Cardiac septum (tissue), 1 donor: ENCODE measurements at regions not wholly inside any gene's neighbourhood (a gene's known extent, or its start where the extent isn't known, plus 50 kb on each side); places are given as distances from the start of the nearest gene placed in this dataset.

Experiments used
- DNase-seq: peaks from one replicate; pipeline ENCODE4 v3.0.0-alpha.2; 2020; ENCODE audit warnings: low spot score
- intact Hi-C: fragments of 100-400 bp; cut with DNase I; formaldehyde crosslinking; loops from one replicate; pipeline ENCODE4 v1.14.0; 2022
- donor health status: DM: no; HTN: no; CAD: no.

DNA sequence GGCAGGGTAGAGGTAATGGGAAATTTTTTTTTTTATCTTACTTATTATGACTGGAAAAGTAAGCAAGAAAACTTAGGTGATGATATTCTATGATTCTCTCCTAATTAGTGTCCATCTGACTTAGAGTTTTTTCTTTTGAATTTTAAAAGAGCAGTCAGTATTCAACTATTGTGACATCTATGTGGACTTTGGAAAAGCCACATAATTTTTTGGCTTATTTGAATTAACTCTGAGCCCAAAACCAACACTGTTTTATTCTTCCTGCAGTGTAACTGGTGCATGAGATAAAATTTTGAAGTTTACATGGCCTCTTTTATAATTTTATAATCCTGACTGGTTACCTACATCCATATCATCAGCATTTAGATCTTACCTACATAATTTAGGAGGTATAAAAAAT lies 619.7 kb downstream of the EPM2A start:
- no peak for DNase-seq
- intact Hi-C loops = no loop called here

DNA sequence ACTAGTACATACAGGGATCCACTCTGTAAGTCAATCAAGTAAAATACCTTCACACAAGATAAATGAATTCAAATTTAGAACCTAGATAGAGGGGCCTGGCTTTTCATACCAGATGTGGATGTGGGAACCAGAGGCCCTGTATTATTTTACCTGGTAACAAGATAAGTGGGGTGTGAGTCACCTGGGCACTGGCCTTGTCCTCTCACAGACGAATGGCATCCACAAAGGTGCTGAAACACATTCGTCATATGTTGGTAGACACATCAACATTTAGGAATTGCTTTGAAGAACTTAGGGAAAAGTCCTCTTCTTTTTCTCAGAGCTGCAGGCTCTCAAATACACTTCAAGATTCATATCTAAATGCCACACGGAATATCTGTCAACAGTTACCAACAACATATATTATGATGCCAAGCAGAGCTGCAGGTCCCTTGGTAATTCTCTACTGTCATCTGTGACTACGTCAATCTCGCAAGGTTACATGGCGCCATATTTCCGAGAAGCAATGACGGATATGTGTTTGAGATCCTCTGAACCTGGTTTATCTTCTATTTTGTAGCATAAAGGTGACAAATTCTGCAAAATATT lies 618.6 kb downstream of the EPM2A start:
- intact Hi-C loops = no loop called here

DNA sequence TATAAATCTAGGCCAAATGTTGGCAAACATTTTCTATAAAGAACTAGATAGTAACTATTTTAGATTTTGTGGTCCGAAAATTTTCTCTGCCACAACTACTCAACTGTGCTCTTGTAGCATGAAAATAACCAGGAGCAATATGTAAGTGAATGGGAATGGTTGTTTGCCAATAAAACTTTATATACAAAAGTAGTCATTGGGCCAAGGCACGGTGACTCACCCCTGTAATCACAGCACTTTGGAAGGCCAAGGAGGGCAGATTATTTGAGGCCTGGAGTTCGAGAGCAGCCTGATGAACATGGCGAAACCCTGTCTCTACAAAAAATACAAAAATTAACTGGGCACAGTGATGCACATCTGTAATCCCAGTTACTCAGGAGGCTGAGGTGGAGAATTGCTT lies 617.1 kb downstream of the EPM2A start:
- no peak for DNase-seq
- intact Hi-C loops = no loop called here

More for the DNA sequence above, 618.6 kb downstream of the EPM2A start:
- no peak for DNase-seq

DNA sequence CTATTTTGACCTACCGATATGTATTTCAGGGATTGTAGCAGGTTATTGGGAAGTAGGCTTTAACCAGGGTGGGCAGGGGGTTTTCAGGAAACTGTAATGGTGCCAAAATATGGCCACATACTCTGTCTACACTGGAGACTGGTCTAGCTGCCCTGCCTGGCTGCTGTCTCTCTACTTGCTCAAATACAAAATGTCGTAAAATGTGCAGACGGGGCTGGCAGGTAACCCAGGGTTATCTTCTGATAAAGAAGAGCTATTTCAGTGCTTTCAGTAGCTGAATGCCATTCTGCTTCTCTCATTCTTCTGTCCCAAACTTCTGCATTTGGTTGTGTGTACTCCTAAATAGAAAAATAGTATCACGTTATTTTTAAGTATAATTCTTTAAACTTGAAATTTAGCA lies 616.2 kb downstream of the EPM2A start:
- intact Hi-C loops = no loop called here
- DNase-seq = no peak

DNA sequence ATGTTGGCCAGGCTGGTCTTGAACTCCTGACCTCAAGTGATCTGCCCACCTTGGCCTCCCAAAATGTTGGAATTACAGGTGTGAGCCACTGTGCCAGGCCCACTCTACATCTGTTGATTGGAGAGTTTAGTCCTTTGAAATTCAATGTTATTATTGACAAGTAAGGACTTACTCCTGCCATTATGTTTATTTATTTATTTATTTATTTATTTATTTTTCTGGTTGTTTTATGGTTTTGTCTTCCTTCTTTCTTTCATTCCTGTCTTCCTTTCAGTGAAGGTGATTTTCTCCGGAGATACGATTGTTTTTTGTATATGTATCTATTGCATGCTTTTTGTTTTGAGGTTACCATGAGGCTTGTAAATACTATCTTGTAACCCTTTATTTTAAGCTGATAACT lies 602.6 kb downstream of the EPM2A start:
- DNase-seq = no peak
- intact Hi-C loops = no loop called here

DNA sequence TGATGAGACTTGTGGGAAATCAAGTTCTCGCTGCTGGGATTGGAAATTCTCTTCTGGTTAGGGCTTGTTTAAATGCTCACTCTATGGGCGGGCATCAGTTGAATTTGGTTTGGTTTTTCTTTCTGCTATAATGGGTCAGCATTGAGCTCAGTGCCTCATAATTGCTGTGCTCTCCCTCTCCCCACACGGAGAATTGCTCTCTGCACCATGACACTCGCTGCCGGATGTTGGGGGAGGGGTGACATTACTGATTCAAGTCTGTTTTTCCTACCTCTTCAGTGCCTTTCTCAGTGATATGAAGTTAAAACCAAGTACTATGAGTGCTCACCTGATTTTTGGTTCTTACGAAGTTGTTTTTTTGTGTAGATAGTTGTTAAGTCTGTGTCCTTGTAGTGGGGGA lies 599.6 kb downstream of the EPM2A start:
- DNase-seq = no peak
- intact Hi-C loops = no loop called here

DNA sequence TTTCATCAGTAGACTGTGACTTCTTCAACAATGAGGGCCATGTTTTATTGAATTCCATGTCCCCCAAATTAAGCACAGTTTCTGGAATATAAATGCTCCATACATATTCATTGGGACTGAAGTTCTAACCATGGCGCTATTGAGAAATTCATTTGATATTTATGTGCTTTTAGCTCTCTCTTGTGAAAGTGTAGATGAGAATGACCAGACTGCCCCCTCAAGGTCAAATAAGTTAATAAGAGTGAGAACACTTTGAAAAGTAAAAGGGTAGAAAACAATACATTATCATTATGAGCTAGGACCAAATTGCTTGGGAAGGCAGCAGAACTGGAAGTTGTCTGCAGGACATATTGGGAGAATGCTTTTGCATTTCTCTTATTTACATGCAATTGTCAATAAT lies 597.9 kb downstream of the EPM2A start:
- intact Hi-C loops = no loop called here
- no peak for DNase-seq

DNA sequence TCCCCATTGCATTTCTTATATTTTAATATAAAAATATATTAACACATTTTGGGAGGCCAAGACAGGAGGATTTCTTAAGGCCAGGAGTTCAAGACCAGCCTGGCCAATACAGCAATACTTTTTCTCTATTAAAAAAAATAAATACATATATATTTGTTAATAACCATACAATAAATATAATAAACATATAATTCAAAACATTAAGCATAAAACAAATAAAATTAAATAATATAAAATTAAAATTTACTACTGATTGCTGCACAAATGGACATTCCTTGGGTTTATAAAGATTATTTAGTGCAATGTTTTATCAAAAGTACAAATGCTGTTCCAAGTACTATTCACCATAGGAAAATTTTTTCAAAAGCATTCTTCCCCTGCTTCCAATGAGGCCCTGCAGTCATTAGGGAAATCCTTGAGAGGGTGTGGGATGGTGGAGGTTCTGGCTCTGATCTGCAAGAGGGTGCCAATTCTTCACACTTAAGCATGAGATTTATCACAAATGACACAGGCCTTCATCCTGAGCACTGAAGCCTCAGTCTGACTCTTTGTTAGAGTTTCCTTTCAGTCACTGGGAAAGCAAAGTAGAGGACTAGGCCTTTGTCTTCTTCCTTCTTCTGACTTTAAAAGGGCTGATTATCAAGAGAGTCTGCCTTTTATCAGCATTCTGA lies 596.7 kb downstream of the EPM2A start:
- DNase-seq = no peak
- intact Hi-C loops = no loop called here

DNA sequence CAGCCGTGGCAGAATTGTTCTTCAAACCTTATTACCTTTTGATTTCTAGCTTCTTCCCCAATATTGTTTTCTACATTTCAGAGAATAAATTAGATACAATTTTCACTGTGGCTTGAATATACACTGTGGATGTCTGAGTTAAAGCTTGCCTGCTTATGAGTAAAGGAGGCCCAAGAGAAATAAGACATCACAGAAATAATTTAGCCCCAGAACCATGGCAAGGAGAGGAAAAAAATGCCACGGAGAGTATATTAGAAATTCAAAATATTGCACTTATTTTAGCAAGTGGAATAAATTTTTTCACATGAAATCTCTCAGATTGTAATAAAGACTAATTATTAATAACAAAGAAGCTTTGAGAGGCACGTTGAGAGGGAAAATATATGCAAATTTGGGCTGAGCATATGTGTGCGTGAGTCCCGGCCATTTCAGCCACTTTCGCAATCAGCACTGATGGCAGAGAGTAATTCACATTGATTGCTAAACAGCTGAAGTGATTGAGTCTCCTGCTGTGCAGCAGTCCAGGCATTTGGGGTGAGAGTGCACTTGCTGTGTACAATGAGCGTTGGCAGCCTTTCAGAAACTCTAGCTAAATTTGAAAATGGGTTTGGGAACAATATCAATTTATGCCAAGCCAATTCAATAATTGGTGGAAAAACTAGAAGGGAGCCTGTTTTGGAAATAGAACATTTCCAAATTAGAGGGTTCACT lies 596.0 kb downstream of the EPM2A start:
- intact Hi-C loops = no loop called here
- DNase-seq = no peak

DNA sequence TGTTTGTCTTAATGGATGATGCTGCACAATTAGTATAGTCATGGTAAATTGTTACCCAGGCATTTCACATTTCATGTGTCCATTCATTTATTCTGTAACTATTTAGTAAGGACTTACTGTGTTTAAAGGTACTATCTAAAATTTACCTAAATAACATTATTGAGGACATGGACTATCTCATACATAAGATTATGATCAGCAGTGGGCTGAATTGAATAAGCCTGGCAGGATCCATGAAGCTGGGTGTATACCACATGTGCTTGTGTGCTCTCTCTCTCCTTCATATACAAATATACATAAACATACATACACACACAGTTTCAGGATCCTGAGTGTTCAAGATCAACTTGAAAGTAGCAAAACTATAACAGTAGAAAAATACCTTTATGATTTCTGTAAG lies 595.4 kb downstream of the EPM2A start:
- intact Hi-C loops = no loop called here
- DNase-seq = no peak

DNA sequence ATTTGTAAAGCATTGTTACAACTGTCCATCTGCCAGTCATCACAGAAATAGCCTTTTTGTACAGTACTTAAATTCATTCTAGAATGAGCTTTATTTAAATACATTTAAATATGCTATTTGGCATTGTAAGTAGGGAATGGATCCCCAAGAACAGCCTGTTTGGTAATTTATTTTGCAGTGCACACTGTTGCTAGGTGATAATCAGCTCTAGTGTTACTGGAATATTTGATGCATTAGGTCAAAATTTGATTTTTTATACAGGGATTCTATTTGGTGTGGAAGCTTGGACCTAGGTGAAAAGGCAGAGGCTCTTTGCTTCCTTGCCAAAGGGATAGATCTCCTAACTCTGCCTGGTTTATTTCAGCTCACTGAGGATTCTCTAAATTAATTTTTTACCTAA lies 593.7 kb downstream of the EPM2A start:
- no peak for DNase-seq
- intact Hi-C loops = no loop called here

DNA sequence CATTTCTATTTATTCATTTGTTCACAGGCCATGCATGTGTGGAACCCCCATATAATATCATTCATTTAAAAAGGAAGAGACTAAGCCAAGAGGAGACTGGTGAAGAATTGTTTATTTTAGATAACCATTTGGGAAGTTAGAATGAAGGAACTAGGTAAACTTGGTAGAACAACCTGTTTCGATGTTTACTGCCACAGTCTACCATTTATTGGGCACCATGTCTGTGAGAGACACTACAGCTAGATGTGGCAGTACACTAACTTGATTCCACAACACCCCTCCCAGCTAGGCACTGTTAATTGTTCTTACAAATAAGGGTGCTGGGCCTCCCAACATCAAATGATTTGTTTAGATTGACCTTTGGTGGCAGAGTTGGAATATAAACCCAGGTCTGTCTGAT lies 592.4 kb downstream of the EPM2A start:
- intact Hi-C loops = no loop called here

DNA sequence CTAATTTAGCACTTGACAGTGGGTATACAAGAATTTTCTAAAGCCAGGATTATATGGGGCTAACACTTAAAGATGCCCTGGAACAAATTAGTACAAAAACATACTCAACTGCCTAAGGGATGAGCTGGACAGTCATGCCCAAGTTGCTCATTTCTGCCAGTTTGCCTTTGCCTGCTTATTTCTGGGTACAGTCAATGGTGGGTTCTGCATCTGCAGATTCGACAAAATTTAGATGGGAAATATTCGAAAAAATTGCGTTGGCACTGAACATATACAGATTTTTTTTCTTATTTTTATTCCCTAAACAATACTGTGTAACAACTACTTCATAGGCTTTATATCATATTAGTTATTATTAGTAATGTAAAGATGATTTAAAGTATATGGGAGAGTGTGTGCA lies 591.9 kb downstream of the EPM2A start:
- intact Hi-C loops = no loop called here
- DNase-seq = no peak

More for the DNA sequence above, 592.4 kb downstream of the EPM2A start:
- no peak for DNase-seq

DNA sequence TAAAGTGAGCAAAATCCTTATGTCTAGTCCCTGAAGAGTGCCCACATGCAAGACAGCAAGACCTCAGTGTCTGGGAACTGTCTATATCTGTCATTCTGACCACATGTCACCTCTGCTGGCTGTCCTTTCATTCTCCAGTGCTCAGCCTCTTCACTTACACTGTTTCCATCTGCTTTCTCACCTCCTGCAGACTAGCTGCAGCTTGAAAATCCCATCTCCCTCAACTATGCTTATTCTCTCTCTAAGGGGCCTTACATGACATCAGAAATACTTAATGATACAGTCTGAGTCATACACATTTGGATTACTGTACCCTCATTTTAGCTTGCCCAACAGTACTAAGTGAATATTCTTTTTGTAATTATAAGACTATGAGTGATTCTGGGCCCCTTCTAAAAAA lies 587.8 kb downstream of the EPM2A start:
- intact Hi-C loops = no loop called here
- no peak for DNase-seq

DNA sequence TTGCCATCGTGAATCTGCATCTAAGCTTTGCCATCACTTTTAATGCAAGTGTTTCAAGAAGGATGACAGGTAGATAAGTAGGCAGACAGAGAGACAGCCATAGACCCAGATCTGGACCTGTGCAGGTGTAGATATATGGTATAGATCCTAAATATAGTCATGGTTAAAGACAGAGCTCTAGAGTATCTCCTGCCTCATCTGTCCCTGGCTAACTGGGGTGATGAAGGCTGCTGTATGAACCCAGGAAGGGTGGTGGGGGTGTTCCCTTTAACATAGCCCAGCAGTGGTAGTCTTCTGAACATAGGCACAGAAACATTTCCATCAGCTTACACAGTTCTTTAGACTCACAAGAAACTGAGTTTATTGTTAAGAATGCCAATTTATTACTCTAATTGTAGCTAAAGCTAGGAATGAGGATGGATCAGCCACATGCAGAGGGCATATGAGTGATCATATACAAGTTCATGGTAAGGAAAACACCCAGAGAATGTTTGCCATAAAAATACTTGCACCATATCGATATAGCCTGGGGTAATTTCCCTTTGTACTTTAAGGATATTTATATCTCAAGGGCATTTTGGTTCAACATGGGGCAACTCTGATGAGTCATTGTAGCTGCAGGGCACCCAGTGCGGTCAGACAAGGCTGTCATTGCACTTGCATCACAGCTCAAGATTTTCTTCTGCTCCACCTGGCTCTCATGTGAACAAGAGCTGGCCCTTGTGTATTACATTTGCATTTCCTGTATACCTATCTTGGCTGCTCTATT lies 587.2 kb downstream of the EPM2A start:
- no peak for DNase-seq
- intact Hi-C loops = no loop called here

DNA sequence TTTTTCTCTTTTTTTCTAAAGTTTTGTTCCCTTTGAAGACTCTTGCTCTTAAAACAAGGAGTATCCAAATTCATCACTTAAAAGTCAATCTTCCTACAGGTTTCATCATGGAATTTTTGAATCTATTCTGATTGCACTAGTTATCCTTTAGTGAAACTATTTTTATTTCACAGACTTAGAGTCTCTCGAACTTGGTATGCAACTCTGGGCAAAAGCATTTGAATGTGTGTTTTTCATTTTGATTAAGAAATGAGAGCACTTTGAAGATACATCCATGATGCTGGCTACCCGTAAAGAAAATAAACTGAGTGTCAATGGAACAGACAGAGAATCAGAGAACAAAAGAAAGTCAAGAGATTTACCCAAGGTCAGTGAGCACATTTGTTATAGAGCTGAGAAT lies 586.5 kb downstream of the EPM2A start:
- intact Hi-C loops = no loop called here
- DNase-seq = no peak

DNA sequence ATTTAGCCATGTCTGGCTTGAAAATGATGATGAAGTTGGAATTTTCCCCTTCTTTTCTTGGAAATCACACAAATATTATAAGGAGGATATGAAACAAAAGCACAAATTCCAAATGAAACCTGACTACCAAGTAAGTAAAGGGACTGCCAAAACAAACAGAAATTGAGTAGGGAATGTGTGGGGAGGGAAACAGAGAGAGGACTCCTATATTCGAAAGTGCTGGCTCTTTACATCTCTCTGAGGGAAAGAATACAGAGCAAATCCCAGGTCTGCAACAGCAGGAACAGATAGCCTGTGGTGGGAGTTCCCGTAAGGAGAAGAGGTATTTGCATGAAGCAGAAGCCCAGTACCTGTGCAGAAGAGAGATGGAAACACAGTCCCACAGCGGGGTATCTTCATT lies 583.7 kb downstream of the EPM2A start:
- intact Hi-C loops = no loop called here
- DNase-seq = no peak

DNA sequence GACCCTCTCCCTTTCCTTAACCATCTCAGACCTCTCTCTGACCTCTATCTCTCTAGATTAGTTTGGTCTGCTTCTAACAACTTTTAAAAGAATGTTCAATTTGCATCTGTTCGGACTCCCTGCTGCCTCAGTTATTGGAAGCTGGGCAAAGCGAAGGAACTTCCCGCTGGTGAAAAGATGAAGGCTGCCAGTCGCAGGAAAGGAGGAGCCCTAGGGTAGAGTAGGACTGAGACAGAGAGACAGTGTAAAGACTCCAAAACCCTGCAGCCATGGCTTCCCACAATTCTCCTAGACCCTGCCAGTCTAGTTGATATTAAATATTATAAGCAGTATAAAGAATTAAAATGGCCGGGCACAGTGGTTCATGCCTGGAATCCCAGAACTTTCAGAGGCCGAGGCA lies 581.8 kb downstream of the EPM2A start:
- no peak for DNase-seq
- intact Hi-C loops = no loop called here

DNA sequence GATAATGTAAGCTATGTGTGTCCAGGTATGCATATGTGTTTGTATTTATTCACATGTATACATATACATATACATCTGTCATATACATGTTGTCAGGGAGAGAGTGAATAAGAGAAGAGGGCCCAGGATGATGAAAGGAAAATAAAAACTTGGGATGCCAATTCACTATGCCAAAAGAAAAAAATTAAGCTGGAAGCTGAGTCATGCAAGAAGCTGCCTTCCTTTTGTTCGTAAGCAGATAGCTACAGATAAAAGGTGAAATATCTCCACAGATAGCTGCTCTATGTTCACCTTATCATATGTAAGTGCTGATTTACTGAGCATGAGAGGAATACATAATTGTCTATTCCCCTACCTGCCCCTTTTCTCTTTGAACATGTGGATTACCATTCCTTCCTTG lies 579.9 kb downstream of the EPM2A start:
- no peak for DNase-seq
- intact Hi-C loops = no loop called here

DNA sequence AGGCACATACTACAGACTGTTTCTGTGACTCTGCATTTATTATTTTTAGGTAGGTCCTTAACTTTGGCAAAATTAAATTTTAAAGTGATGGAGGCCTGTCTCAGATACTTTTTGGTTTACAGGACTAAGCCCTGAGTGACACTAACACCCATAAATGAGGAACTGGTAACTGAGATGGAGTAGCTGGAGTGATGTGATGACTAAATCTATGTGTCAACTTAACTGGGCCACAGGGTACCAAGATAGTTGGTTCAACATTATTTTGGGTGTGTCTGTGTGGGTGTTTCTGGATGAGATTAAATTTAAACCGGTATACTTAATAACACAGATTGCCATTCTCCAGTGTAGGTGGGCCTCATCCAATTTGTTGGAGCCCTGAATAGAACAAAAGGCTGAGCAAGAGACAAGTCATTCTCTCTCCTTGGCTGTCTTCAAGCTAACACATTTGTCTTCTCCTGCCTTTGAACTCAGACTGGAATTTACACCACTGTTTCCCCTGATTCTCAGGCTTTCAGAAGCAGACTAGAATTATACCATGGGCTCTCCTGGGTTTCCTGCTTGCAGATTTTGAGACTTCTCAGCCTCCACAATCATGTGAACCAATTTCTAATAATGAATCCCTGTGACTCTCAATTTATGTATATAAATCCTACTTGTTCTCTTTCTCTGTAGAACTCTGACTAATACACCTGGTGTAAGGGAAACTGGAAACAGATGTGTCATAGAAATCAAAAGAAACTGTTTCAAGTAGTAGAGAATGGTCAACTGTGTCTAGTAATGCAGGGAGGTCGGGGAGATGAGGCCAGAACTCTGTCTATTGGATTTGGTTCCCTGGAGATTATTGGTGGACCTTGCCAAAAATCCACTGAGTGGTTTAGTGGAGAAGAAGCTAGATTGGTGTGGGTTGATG lies 579.2 kb downstream of the EPM2A start:
- DNase-seq = no peak
- intact Hi-C loops = no loop called here
